NCI-H2196 treated with DMSO at 0.1 percent for 48 hours (cell line): ENCODE measurements at regions not wholly inside any gene's neighbourhood (a gene's known extent, or its start where the extent isn't known, plus 50 kb on each side); places are given as distances from the start of the nearest gene placed in this dataset.

Experiments
- DNase-seq: peaks from one replicate; lab custom pipeline; 2025; ENCODE audit not compliant: unreplicated experiment; lab: John Stamatoyannopoulos, UW

DNA sequence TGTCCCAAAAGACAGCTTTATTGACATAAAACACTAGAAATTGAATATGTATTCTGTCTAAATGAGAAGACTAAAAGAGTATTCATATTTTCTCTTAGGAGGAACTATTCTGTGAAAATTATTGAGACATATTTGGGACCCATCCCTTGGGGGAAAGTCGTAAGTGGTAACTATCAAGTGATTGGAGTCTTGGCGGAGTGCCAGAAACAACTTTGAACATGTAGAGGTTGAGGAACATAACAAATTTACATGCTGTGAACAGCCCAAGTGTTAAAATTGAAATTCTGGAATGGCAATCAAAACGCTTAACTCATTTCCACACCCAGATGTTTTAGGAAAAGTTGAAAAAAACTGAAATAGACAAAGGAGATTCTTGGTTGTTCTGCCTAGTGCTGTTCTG is 1034.6 kb downstream of the NSUN3 start:
- DNase-seq: no peak

- no peak for DNase-seq
Observed at GRCh38 chr3:95120921-95121320, 1058.1 kb downstream of the NSUN3 start.

GRCh38 chr3:95123104-95123503 is 1060.2 kb downstream of the NSUN3 start:
- DNase-seq: no peak

- DNase-seq: no peak
Observed at GRCh38 chr3:95134693-95135413, 1072.0 kb downstream of the NSUN3 start.

DNA sequence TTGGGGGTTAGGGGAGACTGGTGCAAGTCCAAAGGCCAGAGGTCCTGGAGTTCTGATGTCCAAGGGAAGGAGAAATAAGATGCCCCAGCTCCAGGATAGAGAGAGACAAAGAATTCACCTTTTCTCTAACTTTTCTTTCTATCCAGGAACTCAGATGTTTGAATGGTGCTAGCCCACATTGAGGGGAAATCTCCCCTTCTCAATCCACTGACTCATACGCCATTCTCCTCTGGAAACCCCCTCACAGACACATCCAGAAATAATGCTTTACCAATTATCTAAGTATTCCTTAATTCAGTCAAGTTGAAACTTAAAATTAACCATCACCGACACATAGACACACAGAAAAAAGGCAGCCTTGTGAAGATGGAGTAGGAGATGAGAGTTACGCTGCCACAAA is 1085.2 kb downstream of the NSUN3 start:
- no peak for DNase-seq

DNA sequence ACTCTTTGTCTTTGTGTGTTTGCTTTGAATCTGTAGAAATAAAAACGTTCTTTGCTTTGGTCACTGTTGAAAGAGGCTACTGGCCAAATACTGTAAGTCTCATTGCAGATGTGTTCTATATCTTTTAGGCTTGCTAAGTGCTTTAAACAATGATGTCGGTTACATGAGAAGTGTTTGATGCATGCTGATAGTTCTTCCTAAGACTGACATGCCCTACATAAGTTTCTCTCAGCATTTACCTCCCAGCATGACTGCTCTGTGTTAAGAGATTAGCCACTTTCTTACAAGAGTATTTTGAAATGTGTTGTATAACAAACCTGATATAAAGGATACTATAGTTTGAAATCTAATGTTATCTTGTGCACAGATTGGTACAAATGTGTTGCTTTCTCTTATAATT is 1088.7 kb downstream of the NSUN3 start:
- DNase-seq: no peak

- DNase-seq: no peak
Observed at GRCh38 chr3:95154766-95155165, 1091.9 kb downstream of the NSUN3 start.

GRCh38 chr3:95162794-95163193 is 1099.9 kb downstream of the NSUN3 start:
- DNase-seq: no peak

- DNase-seq: no peak
Observed at GRCh38 chr3:95167748-95168147, 1104.9 kb downstream of the NSUN3 start.

DNA sequence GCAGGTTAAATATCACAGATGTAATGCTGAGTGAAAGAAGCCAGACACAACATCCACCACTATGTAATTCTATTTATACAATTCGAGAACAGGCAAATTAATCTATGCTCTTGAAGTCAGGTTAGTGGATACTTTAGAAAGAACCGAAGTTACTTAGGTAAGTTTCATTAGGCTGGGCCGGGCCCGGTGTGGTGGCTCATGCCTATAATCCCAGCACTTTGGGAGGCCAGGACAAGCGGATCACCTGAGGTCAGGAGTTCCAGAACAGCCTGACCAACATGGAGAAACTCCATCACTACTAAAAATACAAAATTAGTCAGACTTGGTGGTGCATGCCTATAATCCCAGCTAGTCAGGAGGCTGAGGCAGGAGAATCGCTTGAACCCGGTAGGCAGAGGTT is 1105.7 kb downstream of the NSUN3 start:
- DNase-seq: no peak

GRCh38 chr3:95172164-95172943 is 1109.5 kb downstream of the NSUN3 start:
- no peak for DNase-seq

DNA sequence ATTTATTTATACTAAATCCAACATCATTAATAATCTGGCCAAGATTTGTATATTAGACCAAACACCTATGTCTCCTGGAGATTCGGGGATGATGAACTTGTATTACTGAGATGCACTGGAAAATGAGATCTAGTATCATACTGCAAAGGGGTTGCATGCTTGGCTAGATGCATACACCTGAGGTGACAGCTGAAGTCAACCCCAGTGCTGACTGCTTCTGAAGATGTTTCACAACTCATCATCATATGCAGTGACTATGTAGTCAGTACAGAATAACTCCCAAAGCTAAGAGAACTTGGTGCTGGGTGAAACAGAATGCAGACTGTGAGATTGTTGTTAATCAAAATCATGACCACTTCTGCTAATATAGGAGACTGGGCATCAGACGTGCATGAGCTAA is 1114.2 kb downstream of the NSUN3 start:
- no peak for DNase-seq

- no peak for DNase-seq
Observed at GRCh38 chr3:95184038-95184437, 1121.2 kb downstream of the NSUN3 start.

GRCh38 chr3:95189348-95189747 is 1126.5 kb downstream of the NSUN3 start:
- DNase-seq: no peak

DNA sequence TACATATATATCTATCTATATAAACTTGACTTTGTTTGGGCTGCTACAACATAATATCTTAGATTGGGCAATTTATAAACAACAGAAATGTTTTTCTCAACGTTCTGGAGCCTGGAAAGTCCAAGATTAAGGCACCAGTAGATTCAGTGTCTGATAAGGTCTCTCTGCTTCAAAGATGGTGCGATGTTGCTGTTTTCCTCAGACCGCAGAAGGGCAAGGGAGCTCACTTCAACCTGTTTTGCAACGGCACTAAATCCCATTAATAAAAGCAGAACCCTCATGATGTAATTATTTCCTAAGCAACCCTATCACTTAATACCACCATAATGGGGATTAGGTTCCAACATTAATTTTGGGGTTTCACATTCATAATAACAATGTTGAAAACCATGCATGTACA is 1134.8 kb downstream of the NSUN3 start:
- no peak for DNase-seq

GRCh38 chr3:95200384-95200783 is 1137.5 kb downstream of the NSUN3 start:
- DNase-seq: no peak

DNA sequence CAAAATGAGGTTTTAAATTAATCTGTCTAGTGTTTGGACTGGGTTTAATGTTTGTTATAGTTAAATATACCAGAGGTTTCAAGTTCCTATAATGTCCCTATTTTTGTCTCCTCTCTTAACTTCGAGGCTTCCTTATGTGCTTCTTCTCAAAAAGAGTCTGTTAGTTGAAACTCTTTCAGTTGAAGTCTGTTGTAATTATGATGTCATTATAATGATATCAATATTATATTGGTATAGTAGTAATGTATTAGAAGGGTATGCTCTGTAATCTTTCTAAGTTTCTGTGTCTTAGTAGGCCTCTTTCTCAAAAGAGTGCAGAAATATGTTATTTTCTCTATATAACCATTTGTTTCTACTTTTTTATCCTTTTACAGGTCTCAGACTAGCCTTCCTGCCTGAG is 1148.0 kb downstream of the NSUN3 start:
- no peak for DNase-seq

DNA sequence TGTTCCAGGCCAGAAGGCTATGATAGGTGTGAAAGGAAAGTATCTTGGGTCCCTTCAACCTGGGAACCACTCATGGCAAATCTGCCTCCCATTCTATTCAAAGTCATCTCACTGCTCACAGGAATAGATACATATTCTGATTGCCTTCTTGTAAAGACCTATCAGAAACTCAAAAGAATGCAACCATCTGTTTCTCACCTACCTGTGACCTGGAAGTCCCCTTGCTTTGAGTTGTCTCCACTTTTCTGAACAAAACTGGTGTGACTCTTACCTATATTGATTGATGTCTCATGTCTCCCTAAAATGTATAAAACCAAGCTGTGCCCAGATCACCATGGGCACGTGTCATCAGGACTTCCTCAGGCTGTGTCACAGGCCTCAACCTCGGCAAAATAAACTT is 1149.3 kb downstream of the NSUN3 start:
- no peak for DNase-seq

GRCh38 chr3:95215437-95215957 is 1152.6 kb downstream of the NSUN3 start:
- no peak for DNase-seq

GRCh38 chr3:95217661-95218060 is 1154.8 kb downstream of the NSUN3 start:
- no peak for DNase-seq

GRCh38 chr3:95218484-95218883 is 1155.6 kb downstream of the NSUN3 start:
- DNase-seq: no peak

DNA sequence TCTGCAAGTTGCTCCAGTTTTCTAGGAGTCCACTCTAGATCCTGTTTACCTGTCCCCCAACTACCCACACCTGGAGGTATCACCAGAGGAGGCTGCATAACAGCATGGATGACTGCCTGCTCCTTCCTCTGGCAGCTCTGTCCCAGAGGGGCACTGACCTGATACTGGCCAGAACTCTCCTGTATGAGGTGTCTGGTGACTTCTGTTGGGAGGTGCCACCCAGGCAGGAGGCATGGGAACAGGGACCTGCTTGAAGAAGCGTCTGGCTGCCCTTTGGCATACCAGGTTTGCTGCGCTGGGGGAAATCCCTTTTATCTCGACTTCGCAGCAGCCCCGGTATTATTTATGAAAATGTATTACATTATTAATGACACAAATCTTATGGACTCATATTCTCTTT is 1163.6 kb downstream of the NSUN3 start:
- no peak for DNase-seq
